Mesothelial cell of epicardium (in vitro differentiated cells): ENCODE measurements at regions not wholly inside any gene's neighbourhood (a gene's known extent, or its start where the extent isn't known, plus 50 kb on each side); places are given as distances from the start of the nearest gene placed in this dataset.
A peak's percentile ranks its signal among the peaks of the same experiment; 100 is the strongest.
"Not testable (repeated sequence)": the region's sequence is repeated elsewhere in the genome, so short reads cannot be mapped to it uniquely, and the experiment has no call there.

Experiments used
- DNase-seq, 2 experiments: peaks; one replicate each; pipeline ENCODE4 v3.0.0; 2021; ENCODE audit warnings: low spot score in 2 of 2; ENCODE audit not compliant: unreplicated experiment in 2 of 2
- H3K27ac Mint-ChIP-seq: 2 replicates; pipeline ENCODE4 v1.8.0; 2021; ENCODE audit warnings: mixed read lengths
- H3K27me3 Mint-ChIP-seq: 2 replicates; pipeline ENCODE4 v1.8.0; 2021; ENCODE audit warnings: low read depth, mixed read lengths
- H3K36me3 Mint-ChIP-seq: 2 replicates; pipeline ENCODE4 v1.8.0; 2021; ENCODE audit warnings: mixed read lengths
- H3K4me1 Mint-ChIP-seq: 2 replicates; pipeline ENCODE4 v1.8.0; 2021; ENCODE audit warnings: mixed read lengths
- H3K4me3 Mint-ChIP-seq: 2 replicates; pipeline ENCODE4 v1.8.0; 2021; ENCODE audit warnings: mild to moderate bottlenecking, moderate library complexity, mixed read lengths
- H3K9me3 Mint-ChIP-seq: 2 replicates; pipeline ENCODE4 v1.8.0; 2021; ENCODE audit warnings: mixed read lengths
- TF ChIP-seq, protein P1 (sequence below): fragments of 200-600 bp; sonication (generic); IDR thresholded peaks from one replicate; pipeline ENCODE4 v1.5.0; 2021; ENCODE audit warnings: antibody characterized with exemption; ENCODE audit not compliant: unreplicated experiment

DNA sequence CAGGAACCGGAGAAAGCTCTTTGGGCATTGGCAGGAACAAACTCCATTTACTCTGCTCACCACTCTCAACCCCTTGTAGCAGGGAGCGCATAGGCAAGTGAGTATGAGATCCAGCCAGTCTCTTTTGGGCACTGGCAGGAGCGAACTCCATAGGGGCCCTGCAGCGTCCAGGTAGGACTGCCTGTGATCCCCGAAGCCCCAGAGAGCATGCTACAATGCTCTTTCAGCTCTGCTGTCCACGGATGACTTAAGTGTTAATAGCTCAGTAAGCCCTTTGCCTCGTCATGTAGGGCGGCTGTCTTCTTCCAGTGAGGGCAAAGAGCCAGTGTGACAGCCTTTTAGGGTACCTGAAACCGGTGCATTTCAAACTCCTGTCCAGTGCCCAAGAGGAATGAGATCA is 1525.6 kb upstream of the RAG2 start:
- H3K4me1 Mint-ChIP-seq: peaks cover 18% of the 10 kb centered on the region
- DNase-seq: no peak
- no peak overlapping the region for H3K27ac Mint-ChIP-seq

DNA sequence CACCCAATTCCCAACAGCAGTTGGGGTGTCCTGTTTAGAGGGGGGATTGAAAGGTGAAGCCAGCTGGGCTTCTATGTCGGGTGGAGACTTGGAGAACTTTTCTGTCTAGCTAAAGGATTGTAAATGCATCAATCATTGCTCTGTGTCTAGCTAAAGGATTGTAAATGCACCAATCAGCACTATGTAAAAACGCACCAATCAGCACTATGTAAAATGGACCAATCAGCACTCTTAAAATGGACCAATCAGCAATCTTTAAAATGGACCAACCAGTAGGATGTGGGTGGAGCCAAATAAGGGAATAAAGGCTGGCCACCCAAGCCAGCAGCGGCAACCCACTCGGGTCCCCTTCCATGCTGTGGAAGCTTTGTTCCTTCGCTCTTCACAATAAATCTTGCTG is 1518.6 kb upstream of the RAG2 start:
- DNase-seq, H3K27ac Mint-ChIP-seq, H3K4me1 Mint-ChIP-seq, H3K4me3 Mint-ChIP-seq, H3K27me3 Mint-ChIP-seq: not testable (repeated sequence)
- peaks cover 14% of the 10 kb centered on the region for H3K36me3 Mint-ChIP-seq
- H3K9me3 Mint-ChIP-seq: peaks cover 28% of the 10 kb centered on the region

More for the DNA sequence above, 1525.6 kb upstream of the RAG2 start:
- H3K36me3 Mint-ChIP-seq: peaks cover 4% of the 10 kb centered on the region
- H3K4me3 Mint-ChIP-seq: no peak overlapping the region
- H3K9me3 Mint-ChIP-seq: peaks cover 4% of the 10 kb centered on the region
- H3K27me3 Mint-ChIP-seq: no peaks in the 10 kb centered on the region
- TF ChIP-seq, protein P1, sequence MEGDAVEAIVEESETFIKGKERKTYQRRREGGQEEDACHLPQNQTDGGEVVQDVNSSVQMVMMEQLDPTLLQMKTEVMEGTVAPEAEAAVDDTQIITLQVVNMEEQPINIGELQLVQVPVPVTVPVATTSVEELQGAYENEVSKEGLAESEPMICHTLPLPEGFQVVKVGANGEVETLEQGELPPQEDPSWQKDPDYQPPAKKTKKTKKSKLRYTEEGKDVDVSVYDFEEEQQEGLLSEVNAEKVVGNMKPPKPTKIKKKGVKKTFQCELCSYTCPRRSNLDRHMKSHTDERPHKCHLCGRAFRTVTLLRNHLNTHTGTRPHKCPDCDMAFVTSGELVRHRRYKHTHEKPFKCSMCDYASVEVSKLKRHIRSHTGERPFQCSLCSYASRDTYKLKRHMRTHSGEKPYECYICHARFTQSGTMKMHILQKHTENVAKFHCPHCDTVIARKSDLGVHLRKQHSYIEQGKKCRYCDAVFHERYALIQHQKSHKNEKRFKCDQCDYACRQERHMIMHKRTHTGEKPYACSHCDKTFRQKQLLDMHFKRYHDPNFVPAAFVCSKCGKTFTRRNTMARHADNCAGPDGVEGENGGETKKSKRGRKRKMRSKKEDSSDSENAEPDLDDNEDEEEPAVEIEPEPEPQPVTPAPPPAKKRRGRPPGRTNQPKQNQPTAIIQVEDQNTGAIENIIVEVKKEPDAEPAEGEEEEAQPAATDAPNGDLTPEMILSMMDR: no peak

DNA sequence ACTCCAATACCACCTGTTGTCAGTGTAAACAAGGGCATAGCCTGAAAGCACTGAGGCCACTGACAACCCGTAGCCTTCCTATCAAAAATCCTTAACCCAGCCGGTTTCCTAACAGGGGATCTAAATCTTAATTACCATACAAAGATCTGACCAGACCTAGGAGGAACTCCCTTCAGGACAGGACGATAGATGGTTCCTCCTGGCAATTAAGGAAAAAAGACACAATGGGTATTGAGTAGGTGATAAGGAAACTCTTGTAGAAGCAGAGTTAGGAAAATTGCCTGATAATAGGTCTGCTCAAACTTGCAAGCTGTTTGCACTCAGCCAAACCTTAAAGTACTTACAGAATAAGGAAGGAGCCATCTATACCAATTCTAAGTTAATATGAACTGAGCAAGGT is 1517.3 kb upstream of the RAG2 start:
- H3K4me1 Mint-ChIP-seq, H3K27me3 Mint-ChIP-seq, DNase-seq, H3K27ac Mint-ChIP-seq, H3K4me3 Mint-ChIP-seq: not testable (repeated sequence)
- H3K9me3 Mint-ChIP-seq: peaks cover 28% of the 10 kb centered on the region
- H3K36me3 Mint-ChIP-seq: peaks cover 14% of the 10 kb centered on the region

DNA sequence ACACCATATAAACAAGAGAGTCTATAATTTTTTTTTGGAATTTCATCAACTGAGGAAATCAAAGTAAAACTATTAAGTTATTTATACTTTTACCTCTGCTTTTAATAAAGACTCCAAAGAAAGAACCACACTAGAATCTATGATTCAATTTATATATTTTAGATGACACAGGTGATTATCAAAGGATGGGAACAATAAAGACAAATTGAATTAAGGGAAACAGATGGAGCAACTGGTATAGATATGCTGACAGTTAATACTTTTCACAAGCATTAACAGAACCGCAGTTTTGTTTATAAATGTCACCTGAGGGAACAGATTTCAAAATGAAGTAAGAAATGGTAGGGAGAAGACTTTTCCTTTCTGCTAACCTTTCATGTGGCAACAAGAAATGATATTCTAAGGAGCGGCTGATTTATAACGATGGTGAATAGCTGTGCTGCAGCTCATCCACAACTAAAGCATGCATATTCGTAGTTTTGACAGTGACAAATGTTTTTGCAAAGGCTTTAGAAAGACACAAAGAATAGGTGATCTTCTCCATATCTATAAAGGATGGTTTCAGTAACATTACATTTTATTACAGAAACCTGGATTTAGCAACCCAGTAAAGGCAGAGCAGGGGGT is 1502.9 kb upstream of the RAG2 start:
- Mint-ChIP-seq H3K9me3 (peaks cover 11% of the 10 kb centered on the region), H3K27me3 (no peaks in the 10 kb centered on the region), H3K4me3 (no peak overlapping the region), H3K27ac (peak overlapping the region; percentile 20), H3K36me3 (no peaks in the 10 kb centered on the region), H3K4me1 (peaks cover 28% of the 10 kb centered on the region)
- no peak for DNase-seq
- TF ChIP-seq, protein P1: no peak

DNA sequence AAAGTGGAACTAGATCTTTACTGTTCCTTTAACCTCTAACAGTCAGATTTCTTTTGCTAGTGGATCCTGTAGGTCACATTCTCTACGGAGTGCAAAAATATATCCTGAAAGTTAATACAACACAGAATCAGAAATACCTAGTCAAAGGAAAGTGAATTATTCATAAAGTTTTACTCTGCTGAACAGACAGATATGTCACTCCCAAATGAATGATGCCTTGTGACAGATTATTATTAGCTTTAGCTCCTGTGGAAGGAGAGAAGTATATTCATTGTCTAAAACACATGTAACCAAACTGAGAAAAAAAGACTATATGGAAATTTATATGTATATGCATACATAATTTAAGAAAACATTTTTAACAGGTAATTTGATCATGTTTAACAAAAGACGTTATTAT is 1497.2 kb upstream of the RAG2 start:
- no peak for DNase-seq
- Mint-ChIP-seq H3K9me3 (peaks cover 23% of the 10 kb centered on the region), H3K36me3 (no peaks in the 10 kb centered on the region), H3K27me3 (no peaks in the 10 kb centered on the region), H3K27ac (no peak overlapping the region), H3K4me3 (no peak overlapping the region), H3K4me1 (peaks cover 2% of the 10 kb centered on the region)
- TF ChIP-seq, protein P1: no peak

DNA sequence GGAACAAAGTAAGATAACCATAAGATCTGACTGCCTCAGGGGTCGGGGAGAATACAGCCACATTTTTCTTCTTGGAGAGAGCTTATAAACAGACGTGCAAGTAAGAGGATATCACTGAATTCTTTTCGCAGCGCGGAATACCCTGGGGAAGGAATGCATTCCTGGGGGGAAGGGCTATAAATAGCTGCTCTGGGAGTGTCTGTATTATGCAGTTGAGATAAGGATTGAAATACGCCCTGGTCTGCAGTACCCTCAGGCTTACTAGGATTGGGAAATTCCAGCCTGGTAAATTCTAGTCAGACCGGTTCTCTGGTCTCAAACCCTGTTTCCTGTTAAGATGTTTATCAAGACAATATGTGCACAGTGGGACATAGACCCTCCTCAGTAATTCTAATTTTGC is 1491.7 kb upstream of the RAG2 start:
- H3K9me3 Mint-ChIP-seq: peaks cover 26% of the 10 kb centered on the region
- H3K36me3 Mint-ChIP-seq: peaks cover 8% of the 10 kb centered on the region
- TF ChIP-seq, protein P1: no peak
- DNase-seq: no peak
- peaks cover 7% of the 10 kb centered on the region for H3K4me1 Mint-ChIP-seq
- no peak overlapping the region for H3K4me3 Mint-ChIP-seq
- no peaks in the 10 kb centered on the region for H3K27me3 Mint-ChIP-seq
- peak overlapping the region; percentile 77 for H3K27ac Mint-ChIP-seq

DNA sequence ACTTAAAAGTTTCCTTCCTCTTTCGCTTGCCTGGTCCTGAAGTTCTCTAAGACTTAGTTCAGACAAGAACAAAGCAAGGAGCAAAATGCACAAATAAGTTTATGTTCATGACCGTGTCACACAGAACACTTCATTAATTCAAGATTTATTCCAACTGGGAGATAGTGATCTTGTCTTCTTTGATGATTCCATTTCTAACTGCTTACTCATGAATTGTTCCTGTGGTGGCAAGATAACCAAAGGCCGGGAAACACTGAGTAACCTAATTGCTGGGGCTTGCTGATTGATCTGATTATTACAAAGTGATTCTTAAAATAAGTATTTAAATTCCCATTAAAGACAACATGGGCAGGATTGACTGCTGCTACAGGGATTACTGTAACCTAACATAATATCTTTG is 1462.9 kb upstream of the RAG2 start:
- no peaks in the 10 kb centered on the region for H3K27me3 Mint-ChIP-seq
- peaks cover 5% of the 10 kb centered on the region for H3K36me3 Mint-ChIP-seq
- H3K27ac Mint-ChIP-seq: peak overlapping the region; percentile 74
- DNase-seq: no peak
- H3K9me3 Mint-ChIP-seq: peaks cover 23% of the 10 kb centered on the region
- no peak overlapping the region for H3K4me3 Mint-ChIP-seq
- TF ChIP-seq, protein P1: no peak
- H3K4me1 Mint-ChIP-seq: peaks cover 44% of the 10 kb centered on the region
